HK-2 (cell line): ENCODE measurements at regions not wholly inside any gene's neighbourhood (a gene's known extent, or its start where the extent isn't known, plus 50 kb on each side); places are given as distances from the start of the nearest gene placed in this dataset.
"Not testable (repeated sequence)": the region's sequence is repeated elsewhere in the genome, so short reads cannot be mapped to it uniquely, and the experiment has no call there.

ENCODE experiments used
- DNase-seq: peaks from one replicate; pipeline ENCODE4 v3.0.0-alpha.2; 2018; ENCODE audit not compliant: unreplicated experiment

- DNase-seq: no peak
These were observed 479.5 kb downstream of the NKX6-1 start for GRCh38 chr4:84019626-84020025.

- DNase-seq: no peak
These were observed 467.1 kb downstream of the GPAT3 start for GRCh38 chr4:84003046-84003445.

- no peak for DNase-seq
These were observed 466.1 kb downstream of the GPAT3 start for GRCh38 chr4:84001876-84002569.

GRCh38 chr4:83996254-83996653, 460.3 kb downstream of the GPAT3 start:
- DNase-seq: no peak

GRCh38 chr4:83993774-83994173, 457.9 kb downstream of the GPAT3 start:
- no peak for DNase-seq

GRCh38 chr4:83989835-83990234, 453.9 kb downstream of the GPAT3 start:
- no peak for DNase-seq

- no peak for DNase-seq
These were observed 445.2 kb downstream of the GPAT3 start for GRCh38 chr4:83981156-83981555.

GRCh38 chr4:83979773-83980172, 443.9 kb downstream of the GPAT3 start:
- no peak for DNase-seq

- no peak for DNase-seq
These were observed 438.3 kb downstream of the GPAT3 start for GRCh38 chr4:83974111-83974780.

GRCh38 chr4:83964996-83965541, 429.2 kb downstream of the GPAT3 start:
- DNase-seq: no peak

- DNase-seq: no peak
These were observed 426.6 kb downstream of the GPAT3 start for GRCh38 chr4:83962492-83962891.

- peak; percentile 7 for DNase-seq
These were observed 425.7 kb downstream of the GPAT3 start for GRCh38 chr4:83961575-83961974.

GRCh38 chr4:83959160-83959559, 423.3 kb downstream of the GPAT3 start:
- DNase-seq: no peak

GRCh38 chr4:83947830-83948193, 411.9 kb downstream of the GPAT3 start:
- no peak for DNase-seq

GRCh38 chr4:83947125-83947829, 411.4 kb downstream of the GPAT3 start:
- DNase-seq: no peak

- not testable (repeated sequence) for DNase-seq
These were observed 407.8 kb downstream of the GPAT3 start for GRCh38 chr4:83943691-83944090.

GRCh38 chr4:83932750-83933391, 397.0 kb downstream of the GPAT3 start:
- DNase-seq: no peak

- no peak for DNase-seq
These were observed 395.9 kb downstream of the GPAT3 start for GRCh38 chr4:83931659-83932438.

- DNase-seq: no peak
These were observed 393.6 kb downstream of the GPAT3 start for GRCh38 chr4:83929550-83929949.

- DNase-seq: no peak
These were observed 391.0 kb downstream of the GPAT3 start for GRCh38 chr4:83926950-83927349.

- no peak for DNase-seq
These were observed 387.4 kb downstream of the GPAT3 start for GRCh38 chr4:83923341-83923740.
